ENCODE measurements at regions not wholly inside any gene's neighbourhood (a gene's known extent, or its start where the extent isn't known, plus 50 kb on each side); places are given as distances from the start of the nearest gene placed in this dataset.

DNA sequence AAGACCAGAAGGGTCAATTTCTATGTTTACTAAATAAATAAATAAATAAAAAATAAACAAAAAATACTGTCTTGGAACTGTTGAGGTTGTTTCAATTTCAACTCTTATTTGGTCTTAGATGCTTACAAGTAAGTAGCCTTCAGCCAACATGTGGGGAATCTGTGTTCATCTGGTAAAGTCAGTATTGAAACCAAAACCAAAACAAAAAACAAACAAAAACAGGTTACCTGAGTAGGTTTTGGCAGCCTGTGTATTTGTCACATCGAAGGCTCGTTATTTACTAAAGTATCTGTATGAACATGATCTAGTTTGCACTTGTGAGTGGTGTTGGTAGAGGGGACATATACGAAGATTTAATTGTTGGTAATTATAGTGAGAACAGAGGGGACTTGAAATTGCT is 471.5 kb downstream of the SLITRK5 start:
- TF ChIP-seq, protein P1, sequence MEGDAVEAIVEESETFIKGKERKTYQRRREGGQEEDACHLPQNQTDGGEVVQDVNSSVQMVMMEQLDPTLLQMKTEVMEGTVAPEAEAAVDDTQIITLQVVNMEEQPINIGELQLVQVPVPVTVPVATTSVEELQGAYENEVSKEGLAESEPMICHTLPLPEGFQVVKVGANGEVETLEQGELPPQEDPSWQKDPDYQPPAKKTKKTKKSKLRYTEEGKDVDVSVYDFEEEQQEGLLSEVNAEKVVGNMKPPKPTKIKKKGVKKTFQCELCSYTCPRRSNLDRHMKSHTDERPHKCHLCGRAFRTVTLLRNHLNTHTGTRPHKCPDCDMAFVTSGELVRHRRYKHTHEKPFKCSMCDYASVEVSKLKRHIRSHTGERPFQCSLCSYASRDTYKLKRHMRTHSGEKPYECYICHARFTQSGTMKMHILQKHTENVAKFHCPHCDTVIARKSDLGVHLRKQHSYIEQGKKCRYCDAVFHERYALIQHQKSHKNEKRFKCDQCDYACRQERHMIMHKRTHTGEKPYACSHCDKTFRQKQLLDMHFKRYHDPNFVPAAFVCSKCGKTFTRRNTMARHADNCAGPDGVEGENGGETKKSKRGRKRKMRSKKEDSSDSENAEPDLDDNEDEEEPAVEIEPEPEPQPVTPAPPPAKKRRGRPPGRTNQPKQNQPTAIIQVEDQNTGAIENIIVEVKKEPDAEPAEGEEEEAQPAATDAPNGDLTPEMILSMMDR (IDR thresholded peaks at IDR 0.05), result no peak
- TF ChIP-seq POLR2A (IDR thresholded peaks at IDR 0.05), result no peak

Data from thyroid gland (tissue), 4 donors.